OCI-LY3 (cell line): ENCODE measurements at regions not wholly inside any gene's neighbourhood (a gene's known extent, or its start where the extent isn't known, plus 50 kb on each side); places are given as distances from the start of the nearest gene placed in this dataset.

Experiments used
- EZH2phosphoT487 ChIP-seq: fragments of 200-600 bp; shearing (Covaris generic); IDR thresholded peaks from 2 replicates; pipeline ENCODE4 v1.6.1; 2018; ENCODE audit warnings: antibody characterized with exemption, mixed run types, low read depth
- TF ChIP-seq, protein P1 (sequence below): fragments of 200-600, 300-600 bp; sonication (generic); IDR thresholded peaks from 2 replicates; pipeline ENCODE4 v1.5.1; 2014; ENCODE audit warnings: antibody characterized with exemption, low read length, low read depth

- TF ChIP-seq, protein P1, sequence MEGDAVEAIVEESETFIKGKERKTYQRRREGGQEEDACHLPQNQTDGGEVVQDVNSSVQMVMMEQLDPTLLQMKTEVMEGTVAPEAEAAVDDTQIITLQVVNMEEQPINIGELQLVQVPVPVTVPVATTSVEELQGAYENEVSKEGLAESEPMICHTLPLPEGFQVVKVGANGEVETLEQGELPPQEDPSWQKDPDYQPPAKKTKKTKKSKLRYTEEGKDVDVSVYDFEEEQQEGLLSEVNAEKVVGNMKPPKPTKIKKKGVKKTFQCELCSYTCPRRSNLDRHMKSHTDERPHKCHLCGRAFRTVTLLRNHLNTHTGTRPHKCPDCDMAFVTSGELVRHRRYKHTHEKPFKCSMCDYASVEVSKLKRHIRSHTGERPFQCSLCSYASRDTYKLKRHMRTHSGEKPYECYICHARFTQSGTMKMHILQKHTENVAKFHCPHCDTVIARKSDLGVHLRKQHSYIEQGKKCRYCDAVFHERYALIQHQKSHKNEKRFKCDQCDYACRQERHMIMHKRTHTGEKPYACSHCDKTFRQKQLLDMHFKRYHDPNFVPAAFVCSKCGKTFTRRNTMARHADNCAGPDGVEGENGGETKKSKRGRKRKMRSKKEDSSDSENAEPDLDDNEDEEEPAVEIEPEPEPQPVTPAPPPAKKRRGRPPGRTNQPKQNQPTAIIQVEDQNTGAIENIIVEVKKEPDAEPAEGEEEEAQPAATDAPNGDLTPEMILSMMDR = no peak
- TF ChIP-seq EZH2phosphoT487 = no peak
Measured at GRCh38 chr4:138542191-138542776, 300.1 kb upstream of the SLC7A11 start.
